SKM-1 treated with dmso at 0.1 percent for 144 hours (cell line): ENCODE measurements at regions not wholly inside any gene's neighbourhood (a gene's known extent, or its start where the extent isn't known, plus 50 kb on each side); places are given as distances from the start of the nearest gene placed in this dataset.

Experiments
- DNase-seq: peaks from one replicate; lab custom pipeline; 2025; ENCODE audit not compliant: unreplicated experiment; lab: John Stamatoyannopoulos, UW

- DNase-seq: no peak
Measured at GRCh38 chr13:74084375-74084935, 49.7 kb downstream of the KLF12 start.

GRCh38 chr13:74082741-74083160 lies 51.5 kb downstream of the KLF12 start:
- DNase-seq: no peak

GRCh38 chr13:74080762-74081161 lies 53.4 kb downstream of the KLF12 start:
- DNase-seq: no peak

GRCh38 chr13:74077792-74078191 lies 56.4 kb downstream of the KLF12 start:
- no peak for DNase-seq

- no peak for DNase-seq
Measured at GRCh38 chr13:74077375-74077774, 56.8 kb downstream of the KLF12 start.

GRCh38 chr13:74074723-74075122 lies 59.5 kb downstream of the KLF12 start:
- no peak for DNase-seq

- DNase-seq: no peak
Measured at GRCh38 chr13:74073274-74073673, 60.9 kb downstream of the KLF12 start.

GRCh38 chr13:74070513-74070912 lies 63.7 kb downstream of the KLF12 start:
- no peak for DNase-seq

GRCh38 chr13:74070065-74070464 lies 64.1 kb downstream of the KLF12 start:
- no peak for DNase-seq

GRCh38 chr13:74068471-74068870 lies 65.7 kb downstream of the KLF12 start:
- DNase-seq: no peak

- DNase-seq: no peak
Measured at GRCh38 chr13:74067818-74068217, 66.4 kb downstream of the KLF12 start.

GRCh38 chr13:74066937-74067336 lies 67.3 kb downstream of the KLF12 start:
- DNase-seq: no peak

GRCh38 chr13:74064805-74065312 lies 69.3 kb downstream of the KLF12 start:
- no peak for DNase-seq

- DNase-seq: no peak
Measured at GRCh38 chr13:74063533-74064100, 70.6 kb downstream of the KLF12 start.

GRCh38 chr13:74062933-74063332 lies 71.3 kb downstream of the KLF12 start:
- DNase-seq: no peak

- peak; percentile 46 for DNase-seq
Measured at GRCh38 chr13:74061926-74062595, 72.1 kb downstream of the KLF12 start.

- no peak for DNase-seq
Measured at GRCh38 chr13:74056801-74057542, 77.2 kb downstream of the KLF12 start.

GRCh38 chr13:74052402-74052928 lies 81.7 kb downstream of the KLF12 start:
- DNase-seq: no peak

- DNase-seq: no peak
Measured at GRCh38 chr13:74048756-74049155, 85.4 kb downstream of the KLF12 start.

- no peak for DNase-seq
Measured at GRCh38 chr13:74047931-74048600, 86.1 kb downstream of the KLF12 start.

GRCh38 chr13:74046431-74046830 lies 87.8 kb downstream of the KLF12 start:
- DNase-seq: no peak
